ENCODE measurements at regions not wholly inside any gene's neighbourhood (a gene's known extent, or its start where the extent isn't known, plus 50 kb on each side); places are given as distances from the start of the nearest gene placed in this dataset.

DNA sequence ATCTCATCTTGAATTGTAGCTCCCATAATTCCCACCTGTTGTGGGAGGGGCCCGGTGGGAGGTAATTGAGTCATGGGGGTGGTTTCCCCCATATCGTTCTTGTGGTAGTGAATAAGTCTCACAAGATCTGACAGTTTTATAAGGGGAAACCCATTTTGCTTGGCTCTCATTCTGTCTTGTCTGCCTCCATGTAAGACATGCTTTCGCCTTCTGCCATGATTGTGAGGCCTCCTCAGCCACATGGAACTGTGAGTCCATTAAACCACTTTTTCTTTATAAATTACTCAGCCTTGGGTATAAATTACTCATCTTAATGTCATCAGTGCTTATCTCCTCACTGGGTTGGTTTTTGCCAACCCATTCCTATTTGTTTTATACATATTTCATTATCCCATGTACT lies 142.0 kb upstream of the GMDS start:
- Histone ChIP-seq H3K4me3 (ENCODE audit: low read depth, low read length) (no peak overlapping the region), H3K36me3 (ENCODE audit: control insufficient read depth in 2 of 2, insufficient read depth in 1 of 2, low read length in 2 of 2) (no peaks in the 10 kb centered on the region), H3K9me3 (ENCODE audit: control insufficient read depth, insufficient read depth, low read depth, low read length) (no peaks in the 10 kb centered on the region), H3K27ac (ENCODE audit: extremely low read depth, low read depth, low read length) (no peak overlapping the region), H3K4me1 (ENCODE audit: control insufficient read depth, insufficient read depth, low read length) (no peaks in the 10 kb centered on the region)
- CTCF ChIA-PET, result interaction anchor here (1.0 kb wide), 1 partner anchor 13 kb away, joined by 3 read pairs; no protein-coding TSS in a partner anchor
- no peak for TF ChIP-seq EGR2 (tag by site-specific recombination; IDR thresholded peaks at IDR 0.05; ENCODE audit: low read depth)
- TF ChIP-seq, protein P1, sequence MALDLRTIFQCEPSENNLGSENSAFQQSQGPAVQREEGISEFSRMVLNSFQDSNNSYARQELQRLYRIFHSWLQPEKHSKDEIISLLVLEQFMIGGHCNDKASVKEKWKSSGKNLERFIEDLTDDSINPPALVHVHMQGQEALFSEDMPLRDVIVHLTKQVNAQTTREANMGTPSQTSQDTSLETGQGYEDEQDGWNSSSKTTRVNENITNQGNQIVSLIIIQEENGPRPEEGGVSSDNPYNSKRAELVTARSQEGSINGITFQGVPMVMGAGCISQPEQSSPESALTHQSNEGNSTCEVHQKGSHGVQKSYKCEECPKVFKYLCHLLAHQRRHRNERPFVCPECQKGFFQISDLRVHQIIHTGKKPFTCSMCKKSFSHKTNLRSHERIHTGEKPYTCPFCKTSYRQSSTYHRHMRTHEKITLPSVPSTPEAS (tag by site-specific recombination; IDR thresholded peaks at IDR 0.05), result no peak
- TF ChIP-seq, protein P2, sequence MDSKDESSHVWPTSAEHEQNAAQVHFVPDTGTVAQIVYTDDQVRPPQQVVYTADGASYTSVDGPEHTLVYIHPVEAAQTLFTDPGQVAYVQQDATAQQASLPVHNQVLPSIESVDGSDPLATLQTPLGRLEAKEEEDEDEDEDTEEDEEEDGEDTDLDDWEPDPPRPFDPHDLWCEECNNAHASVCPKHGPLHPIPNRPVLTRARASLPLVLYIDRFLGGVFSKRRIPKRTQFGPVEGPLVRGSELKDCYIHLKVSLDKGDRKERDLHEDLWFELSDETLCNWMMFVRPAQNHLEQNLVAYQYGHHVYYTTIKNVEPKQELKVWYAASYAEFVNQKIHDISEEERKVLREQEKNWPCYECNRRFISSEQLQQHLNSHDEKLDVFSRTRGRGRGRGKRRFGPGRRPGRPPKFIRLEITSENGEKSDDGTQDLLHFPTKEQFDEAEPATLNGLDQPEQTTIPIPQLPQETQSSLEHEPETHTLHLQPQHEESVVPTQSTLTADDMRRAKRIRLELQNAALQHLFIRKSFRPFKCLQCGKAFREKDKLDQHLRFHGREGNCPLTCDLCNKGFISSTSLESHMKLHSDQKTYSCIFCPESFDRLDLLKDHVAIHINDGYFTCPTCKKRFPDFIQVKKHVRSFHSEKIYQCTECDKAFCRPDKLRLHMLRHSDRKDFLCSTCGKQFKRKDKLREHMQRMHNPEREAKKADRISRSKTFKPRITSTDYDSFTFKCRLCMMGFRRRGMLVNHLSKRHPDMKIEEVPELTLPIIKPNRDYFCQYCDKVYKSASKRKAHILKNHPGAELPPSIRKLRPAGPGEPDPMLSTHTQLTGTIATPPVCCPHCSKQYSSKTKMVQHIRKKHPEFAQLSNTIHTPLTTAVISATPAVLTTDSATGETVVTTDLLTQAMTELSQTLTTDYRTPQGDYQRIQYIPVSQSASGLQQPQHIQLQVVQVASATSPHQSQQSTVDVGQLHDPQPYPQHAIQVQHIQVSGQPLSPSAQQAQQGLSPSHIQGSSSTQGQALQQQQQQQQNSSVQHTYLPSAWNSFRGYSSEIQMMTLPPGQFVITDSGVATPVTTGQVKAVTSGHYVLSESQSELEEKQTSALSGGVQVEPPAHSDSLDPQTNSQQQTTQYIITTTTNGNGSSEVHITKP (tag by site-specific recombination; IDR thresholded peaks at IDR 0.05), result no peak
- TF ChIP-seq RBAK (tag by site-specific recombination; IDR thresholded peaks at IDR 0.05), result no peak
- no peak for TF ChIP-seq ZNF76 (tag by site-specific recombination; IDR thresholded peaks at IDR 0.05; ENCODE audit: borderline replicate concordance, low read depth)
- TF ChIP-seq, protein P3, sequence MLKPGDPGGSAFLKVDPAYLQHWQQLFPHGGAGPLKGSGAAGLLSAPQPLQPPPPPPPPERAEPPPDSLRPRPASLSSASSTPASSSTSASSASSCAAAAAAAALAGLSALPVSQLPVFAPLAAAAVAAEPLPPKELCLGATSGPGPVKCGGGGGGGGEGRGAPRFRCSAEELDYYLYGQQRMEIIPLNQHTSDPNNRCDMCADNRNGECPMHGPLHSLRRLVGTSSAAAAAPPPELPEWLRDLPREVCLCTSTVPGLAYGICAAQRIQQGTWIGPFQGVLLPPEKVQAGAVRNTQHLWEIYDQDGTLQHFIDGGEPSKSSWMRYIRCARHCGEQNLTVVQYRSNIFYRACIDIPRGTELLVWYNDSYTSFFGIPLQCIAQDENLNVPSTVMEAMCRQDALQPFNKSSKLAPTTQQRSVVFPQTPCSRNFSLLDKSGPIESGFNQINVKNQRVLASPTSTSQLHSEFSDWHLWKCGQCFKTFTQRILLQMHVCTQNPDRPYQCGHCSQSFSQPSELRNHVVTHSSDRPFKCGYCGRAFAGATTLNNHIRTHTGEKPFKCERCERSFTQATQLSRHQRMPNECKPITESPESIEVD (tag by site-specific recombination; IDR thresholded peaks at IDR 0.05), result no peak
- no peak for TF ChIP-seq ZNF2 (tag by site-specific recombination; IDR thresholded peaks at IDR 0.05)
- no peak for TF ChIP-seq ZXDB (tag by site-specific recombination; IDR thresholded peaks at IDR 0.05)
- no peak for TF ChIP-seq ZNF202 (tag by site-specific recombination; IDR thresholded peaks at IDR 0.05; ENCODE audit: borderline replicate concordance)
- no peak for TF ChIP-seq ZBTB17 (tag by site-specific recombination; IDR thresholded peaks at IDR 0.05)
- no peak for TF ChIP-seq ZNF776 (tag by site-specific recombination; IDR thresholded peaks at IDR 0.05; ENCODE audit: borderline replicate concordance)
- no peak for TF ChIP-seq ZNF335 (tag by site-specific recombination; conservative IDR thresholded peaks at IDR 0.05)
- TF ChIP-seq ZNF561 (tag by site-specific recombination; IDR thresholded peaks at IDR 0.05; ENCODE audit: borderline replicate concordance), result no peak
- TF ChIP-seq ZNF175 (tag by site-specific recombination; IDR thresholded peaks at IDR 0.05), result no peak
- TF ChIP-seq ZNF354C (tag by site-specific recombination; IDR thresholded peaks at IDR 0.05; ENCODE audit: borderline replicate concordance, low read depth), result no peak
- TF ChIP-seq GLIS1 (tag by site-specific recombination; IDR thresholded peaks at IDR 0.05), result no peak
- no peak for TF ChIP-seq ZNF707 (tag by site-specific recombination; IDR thresholded peaks at IDR 0.05)
- no peak for TF ChIP-seq ZBTB21 (tag by site-specific recombination; IDR thresholded peaks at IDR 0.05)
- no peak for TF ChIP-seq ZNF843 (tag by site-specific recombination; IDR thresholded peaks at IDR 0.05)
- TF ChIP-seq, protein P4, sequence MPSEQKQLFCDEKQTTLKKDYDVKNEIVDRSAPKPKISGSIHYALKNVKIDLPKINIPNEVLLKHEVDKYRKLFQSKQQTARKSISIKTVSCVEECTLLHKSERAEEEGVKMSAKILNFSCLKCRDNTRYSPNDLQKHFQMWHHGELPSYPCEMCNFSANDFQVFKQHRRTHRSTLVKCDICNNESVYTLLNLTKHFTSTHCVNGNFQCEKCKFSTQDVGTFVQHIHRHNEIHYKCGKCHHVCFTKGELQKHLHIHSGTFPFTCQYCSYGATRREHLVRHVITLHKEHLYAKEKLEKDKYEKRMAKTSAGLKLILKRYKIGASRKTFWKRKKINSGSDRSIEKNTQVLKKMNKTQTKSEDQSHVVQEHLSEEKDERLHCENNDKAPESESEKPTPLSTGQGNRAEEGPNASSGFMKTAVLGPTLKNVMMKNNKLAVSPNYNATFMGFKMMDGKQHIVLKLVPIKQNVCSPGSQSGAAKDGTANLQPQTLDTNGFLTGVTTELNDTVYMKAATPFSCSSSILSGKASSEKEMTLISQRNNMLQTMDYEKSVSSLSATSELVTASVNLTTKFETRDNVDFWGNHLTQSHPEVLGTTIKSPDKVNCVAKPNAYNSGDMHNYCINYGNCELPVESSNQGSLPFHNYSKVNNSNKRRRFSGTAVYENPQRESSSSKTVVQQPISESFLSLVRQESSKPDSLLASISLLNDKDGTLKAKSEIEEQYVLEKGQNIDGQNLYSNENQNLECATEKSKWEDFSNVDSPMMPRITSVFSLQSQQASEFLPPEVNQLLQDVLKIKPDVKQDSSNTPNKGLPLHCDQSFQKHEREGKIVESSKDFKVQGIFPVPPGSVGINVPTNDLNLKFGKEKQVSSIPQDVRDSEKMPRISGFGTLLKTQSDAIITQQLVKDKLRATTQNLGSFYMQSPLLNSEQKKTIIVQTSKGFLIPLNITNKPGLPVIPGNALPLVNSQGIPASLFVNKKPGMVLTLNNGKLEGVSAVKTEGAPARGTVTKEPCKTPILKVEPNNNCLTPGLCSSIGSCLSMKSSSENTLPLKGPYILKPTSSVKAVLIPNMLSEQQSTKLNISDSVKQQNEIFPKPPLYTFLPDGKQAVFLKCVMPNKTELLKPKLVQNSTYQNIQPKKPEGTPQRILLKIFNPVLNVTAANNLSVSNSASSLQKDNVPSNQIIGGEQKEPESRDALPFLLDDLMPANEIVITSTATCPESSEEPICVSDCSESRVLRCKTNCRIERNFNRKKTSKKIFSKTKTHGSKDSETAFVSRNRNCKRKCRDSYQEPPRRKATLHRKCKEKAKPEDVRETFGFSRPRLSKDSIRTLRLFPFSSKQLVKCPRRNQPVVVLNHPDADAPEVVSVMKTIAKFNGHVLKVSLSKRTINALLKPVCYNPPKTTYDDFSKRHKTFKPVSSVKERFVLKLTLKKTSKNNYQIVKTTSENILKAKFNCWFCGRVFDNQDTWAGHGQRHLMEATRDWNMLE (tag by site-specific recombination; conservative IDR thresholded peaks at IDR 0.05; ENCODE audit: low read depth), result no peak
- POLR2A ChIA-PET, result no interaction called here
